ENCODE measurements at regions not wholly inside any gene's neighbourhood (a gene's known extent, or its start where the extent isn't known, plus 50 kb on each side); places are given as distances from the start of the nearest gene placed in this dataset.

DNA sequence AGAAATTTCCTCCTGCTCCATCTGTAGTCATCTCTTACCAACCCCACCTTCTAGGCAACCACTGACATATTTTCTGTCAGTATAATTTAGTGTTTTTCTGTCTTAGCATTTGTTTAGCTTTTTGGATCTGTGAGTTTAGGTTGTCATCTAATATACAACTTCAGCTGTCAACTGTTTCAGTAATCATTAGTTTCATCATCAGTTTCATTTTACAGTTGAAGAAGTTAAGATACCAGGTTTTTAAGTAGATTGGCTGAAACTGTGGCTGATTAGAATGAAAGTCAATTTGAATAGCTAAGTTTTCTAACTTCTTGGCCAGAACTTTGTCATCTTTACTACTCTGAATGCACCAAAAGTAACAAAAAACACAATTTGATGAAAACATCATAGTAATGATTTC is 1957.3 kb downstream of the NCAM2 start:
- no peak for TF ChIP-seq TAF1 (IDR thresholded peaks at IDR 0.05; ENCODE audit: borderline replicate concordance, low read depth, low read length)
- no peak for TF ChIP-seq ELF1 (IDR thresholded peaks at IDR 0.05)
- TF ChIP-seq FOSL2 (IDR thresholded peaks at IDR 0.05; ENCODE audit: borderline replicate concordance, low read depth) = no peak
- TF ChIP-seq, protein P1, sequence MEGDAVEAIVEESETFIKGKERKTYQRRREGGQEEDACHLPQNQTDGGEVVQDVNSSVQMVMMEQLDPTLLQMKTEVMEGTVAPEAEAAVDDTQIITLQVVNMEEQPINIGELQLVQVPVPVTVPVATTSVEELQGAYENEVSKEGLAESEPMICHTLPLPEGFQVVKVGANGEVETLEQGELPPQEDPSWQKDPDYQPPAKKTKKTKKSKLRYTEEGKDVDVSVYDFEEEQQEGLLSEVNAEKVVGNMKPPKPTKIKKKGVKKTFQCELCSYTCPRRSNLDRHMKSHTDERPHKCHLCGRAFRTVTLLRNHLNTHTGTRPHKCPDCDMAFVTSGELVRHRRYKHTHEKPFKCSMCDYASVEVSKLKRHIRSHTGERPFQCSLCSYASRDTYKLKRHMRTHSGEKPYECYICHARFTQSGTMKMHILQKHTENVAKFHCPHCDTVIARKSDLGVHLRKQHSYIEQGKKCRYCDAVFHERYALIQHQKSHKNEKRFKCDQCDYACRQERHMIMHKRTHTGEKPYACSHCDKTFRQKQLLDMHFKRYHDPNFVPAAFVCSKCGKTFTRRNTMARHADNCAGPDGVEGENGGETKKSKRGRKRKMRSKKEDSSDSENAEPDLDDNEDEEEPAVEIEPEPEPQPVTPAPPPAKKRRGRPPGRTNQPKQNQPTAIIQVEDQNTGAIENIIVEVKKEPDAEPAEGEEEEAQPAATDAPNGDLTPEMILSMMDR (IDR thresholded peaks at IDR 0.05) = no peak
- no peak for TF ChIP-seq TEAD4 (IDR thresholded peaks at IDR 0.05; ENCODE audit: borderline replicate concordance, insufficient read depth)
- no peak for TF ChIP-seq REST (IDR thresholded peaks at IDR 0.05; ENCODE audit: low read depth, low read length)
- TF ChIP-seq POLR2AphosphoS5 (IDR thresholded peaks at IDR 0.05; ENCODE audit: low read depth, low read length) = no peak
- no peak for TF ChIP-seq EZH2phosphoT487 (IDR thresholded peaks at IDR 0.05; ENCODE audit: borderline replicate concordance, low read depth)
- TF ChIP-seq JUND (IDR thresholded peaks at IDR 0.05) = no peak
- TF ChIP-seq CHD2 (IDR thresholded peaks at IDR 0.05; ENCODE audit: low read length, partially characterized antibody) = no peak
- TF ChIP-seq MAX (IDR thresholded peaks at IDR 0.05; ENCODE audit: low read depth) = no peak
- TF ChIP-seq USF1 (IDR thresholded peaks at IDR 0.05; ENCODE audit: borderline replicate concordance, low read depth) = no peak
- TF ChIP-seq EP300 (IDR thresholded peaks at IDR 0.05; ENCODE audit: borderline replicate concordance in 1 of 2, low read depth in 1 of 2, low read length in 1 of 2) = no peak
- no peak for TF ChIP-seq SMC3 (IDR thresholded peaks at IDR 0.05; ENCODE audit: low read depth, low read length)

All from SK-N-SH (cell line).